MG63 (cell line): ENCODE measurements at regions not wholly inside any gene's neighbourhood (a gene's known extent, or its start where the extent isn't known, plus 50 kb on each side); places are given as distances from the start of the nearest gene placed in this dataset.
A peak's percentile ranks its signal among the peaks of the same experiment; 100 is the strongest.

Source experiments
- DNase-seq: peaks from one replicate; pipeline ENCODE4 v3.0.0-alpha.2; 2020
- H3K27me3 ChIP-seq: fragments of 250-450 bp; sonication (Bioruptor Pico); 2 replicates; pipeline ENCODE4 v1.5.1; 2020; ENCODE audit warnings: mild to moderate bottlenecking, moderate library complexity
- H3K36me3 ChIP-seq: fragments of 250-450 bp; sonication (Bioruptor Pico); 2 replicates; pipeline ENCODE4 v1.5.1; 2020; ENCODE audit warnings: mild to moderate bottlenecking, moderate library complexity
- H3K4me3 ChIP-seq: fragments of 250-450 bp; sonication (Bioruptor Pico); 2 replicates; pipeline ENCODE4 v1.5.1; 2020; ENCODE audit warnings: mild to moderate bottlenecking, moderate library complexity
- H3K9me3 ChIP-seq: fragments of 250-450 bp; sonication (Bioruptor Pico); 2 replicates; pipeline ENCODE4 v1.5.1; 2020; ENCODE audit warnings: mild to moderate bottlenecking, moderate library complexity

DNA sequence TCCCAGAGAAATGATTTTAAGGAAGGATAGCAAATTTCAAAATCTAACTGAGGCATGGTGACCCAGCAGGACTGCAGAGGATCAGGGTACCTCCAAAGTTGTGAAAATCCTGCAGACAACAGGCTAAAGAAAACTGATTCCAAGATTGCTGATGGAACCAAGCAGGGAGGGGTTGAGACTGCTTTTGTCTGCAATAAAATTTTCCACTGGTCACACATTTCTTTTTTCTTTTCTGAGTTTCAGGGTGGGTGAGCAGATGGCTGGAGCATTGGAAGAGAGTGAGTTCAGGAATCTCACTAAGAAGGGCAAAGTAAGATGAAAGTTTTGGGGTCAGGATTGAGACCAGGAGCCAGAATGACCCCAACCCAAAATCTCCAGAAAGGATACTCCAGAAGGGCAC, 321.0 kb downstream of the TNS1 start:
- H3K27me3 ChIP-seq, result no peaks in the 10 kb centered on the region
- H3K36me3 ChIP-seq, result no peaks in the 10 kb centered on the region
- H3K4me3 ChIP-seq, result no peak overlapping the region
- DNase-seq, result no peak
- no peaks in the 10 kb centered on the region for H3K9me3 ChIP-seq

DNA sequence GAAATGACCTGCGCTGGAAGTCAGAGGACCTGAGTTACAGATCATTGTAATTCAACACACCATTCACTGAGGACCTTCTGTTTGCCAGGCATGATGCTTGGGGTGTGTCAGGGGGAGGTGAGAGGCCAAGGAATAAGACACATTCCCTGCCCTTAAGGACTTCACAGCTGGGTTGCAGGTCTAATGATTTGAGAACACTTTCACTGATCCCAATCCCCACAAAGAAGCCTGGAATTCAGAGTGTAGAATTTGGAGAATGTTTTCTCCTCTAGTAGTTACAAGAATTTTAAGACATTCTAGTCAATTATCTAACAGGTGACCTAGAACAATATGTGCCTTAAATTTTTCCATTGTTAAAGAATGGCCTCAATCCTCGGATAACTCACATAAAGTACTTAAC, 322.4 kb downstream of the TNS1 start:
- Histone ChIP-seq H3K4me3 (no peak overlapping the region), H3K27me3 (no peaks in the 10 kb centered on the region), H3K9me3 (no peaks in the 10 kb centered on the region), H3K36me3 (no peaks in the 10 kb centered on the region)
- no peak for DNase-seq

DNA sequence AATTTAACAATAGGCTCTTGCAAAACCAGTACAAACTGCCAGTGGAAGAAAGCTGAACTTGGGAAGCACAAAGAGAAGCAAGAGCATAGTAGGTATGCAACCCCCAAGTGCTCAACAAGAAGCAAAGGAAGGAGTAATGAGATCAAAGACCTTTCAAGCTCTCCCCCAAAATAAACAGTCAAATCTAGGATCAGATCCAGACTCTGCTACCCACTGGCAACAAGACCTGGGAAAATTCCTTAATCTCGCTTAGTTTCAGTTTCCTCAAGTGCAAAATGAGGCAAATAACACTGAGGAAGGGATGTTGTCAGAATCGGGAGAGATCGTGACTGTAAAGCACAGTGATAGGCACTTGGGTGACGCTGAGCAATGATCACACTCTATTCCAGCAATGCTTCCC, 329.2 kb downstream of the TNS1 start:
- no peak for DNase-seq
- no peak overlapping the region for H3K4me3 ChIP-seq
- H3K27me3 ChIP-seq, result no peaks in the 10 kb centered on the region
- H3K36me3 ChIP-seq, result no peaks in the 10 kb centered on the region
- H3K9me3 ChIP-seq, result no peaks in the 10 kb centered on the region

DNA sequence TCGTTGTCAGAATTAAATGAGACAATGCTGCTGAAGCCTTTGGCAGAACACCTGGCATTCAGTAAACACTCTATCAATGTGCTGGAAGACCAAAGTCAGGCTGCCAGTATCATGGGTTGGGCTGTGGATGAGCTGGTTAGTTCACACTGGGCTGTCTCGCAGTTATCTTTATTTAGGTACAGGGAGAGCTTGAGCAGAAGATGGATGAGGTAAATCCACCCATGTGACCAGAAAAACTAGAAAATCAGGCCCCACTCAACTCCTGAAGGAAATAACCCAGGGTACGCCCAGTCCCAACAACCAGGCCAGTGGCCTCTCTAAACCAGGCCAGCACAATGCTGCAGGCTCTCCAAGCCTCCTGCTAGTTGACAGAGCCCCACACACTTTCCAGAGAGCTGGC, 330.3 kb downstream of the TNS1 start:
- no peaks in the 10 kb centered on the region for H3K27me3 ChIP-seq
- H3K36me3 ChIP-seq, result no peaks in the 10 kb centered on the region
- H3K4me3 ChIP-seq, result no peak overlapping the region
- no peaks in the 10 kb centered on the region for H3K9me3 ChIP-seq
- DNase-seq, result no peak

DNA sequence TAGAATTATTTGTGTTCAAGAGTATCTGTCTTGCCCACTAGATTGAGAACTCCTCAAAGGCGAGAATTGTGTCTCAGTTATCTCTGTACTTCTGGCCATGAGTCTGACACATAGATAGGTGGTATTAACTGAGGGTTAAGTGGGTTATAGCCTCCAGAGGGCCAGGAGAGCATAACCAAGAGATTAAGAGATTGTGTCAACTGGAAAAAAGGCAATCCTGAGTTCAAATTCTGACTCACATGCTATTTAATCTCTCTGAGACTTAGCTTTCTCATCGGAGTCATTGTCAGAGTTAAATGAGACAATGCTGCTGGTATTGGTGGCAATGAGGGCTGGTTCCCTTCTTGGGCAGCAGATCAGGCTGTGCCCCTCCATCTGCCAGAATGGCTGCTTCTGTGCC, 330.9 kb downstream of the TNS1 start:
- Histone ChIP-seq H3K4me3 (no peak overlapping the region), H3K9me3 (no peaks in the 10 kb centered on the region), H3K27me3 (no peaks in the 10 kb centered on the region), H3K36me3 (no peaks in the 10 kb centered on the region)
- DNase-seq, result no peak

DNA sequence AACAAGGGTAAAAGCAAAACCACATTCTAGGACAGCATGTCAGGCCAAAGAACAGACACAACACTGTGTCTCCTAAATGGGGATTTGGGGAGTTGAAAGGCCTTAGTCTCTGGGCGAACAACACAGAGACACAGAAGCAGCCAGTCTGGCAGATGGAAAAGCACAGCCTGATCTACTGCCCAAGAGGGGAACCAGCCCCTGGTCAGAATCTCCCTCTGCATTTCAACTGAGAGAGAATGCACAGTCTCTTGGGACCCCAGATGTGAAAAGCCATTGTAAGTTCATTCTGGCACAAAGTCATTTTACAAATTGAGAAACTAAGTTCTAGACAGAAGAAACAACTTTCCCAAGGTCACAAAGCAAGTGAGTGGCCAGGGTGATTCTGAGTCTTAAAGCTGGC, 331.7 kb downstream of the TNS1 start:
- H3K9me3 ChIP-seq, result no peaks in the 10 kb centered on the region
- no peak for DNase-seq

DNA sequence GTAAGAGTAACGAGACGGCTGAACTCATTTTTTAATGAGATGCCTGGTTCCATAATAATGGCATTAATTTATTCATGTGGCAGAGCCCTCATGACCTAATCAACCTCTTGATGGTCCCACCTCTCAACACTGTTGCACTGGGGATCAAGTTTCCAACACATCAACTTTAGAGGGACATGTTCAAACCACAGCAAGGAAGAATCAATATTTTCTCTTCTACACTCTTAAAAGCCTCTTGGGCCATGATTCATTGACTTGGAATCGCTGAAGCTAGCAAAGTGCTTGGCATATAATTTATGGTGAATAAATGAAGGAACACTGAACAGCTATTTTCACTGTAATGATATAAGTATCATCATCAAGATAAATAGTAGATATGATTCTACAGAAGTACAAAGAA, 333.0 kb downstream of the TNS1 start:
- Histone ChIP-seq H3K27me3 (no peaks in the 10 kb centered on the region), H3K36me3 (no peaks in the 10 kb centered on the region), H3K4me3 (no peak overlapping the region), H3K9me3 (no peaks in the 10 kb centered on the region)
- DNase-seq, result no peak

More for the DNA sequence above, 331.7 kb downstream of the TNS1 start:
- Histone ChIP-seq H3K36me3 (no peaks in the 10 kb centered on the region), H3K4me3 (no peak overlapping the region), H3K27me3 (no peaks in the 10 kb centered on the region)

DNA sequence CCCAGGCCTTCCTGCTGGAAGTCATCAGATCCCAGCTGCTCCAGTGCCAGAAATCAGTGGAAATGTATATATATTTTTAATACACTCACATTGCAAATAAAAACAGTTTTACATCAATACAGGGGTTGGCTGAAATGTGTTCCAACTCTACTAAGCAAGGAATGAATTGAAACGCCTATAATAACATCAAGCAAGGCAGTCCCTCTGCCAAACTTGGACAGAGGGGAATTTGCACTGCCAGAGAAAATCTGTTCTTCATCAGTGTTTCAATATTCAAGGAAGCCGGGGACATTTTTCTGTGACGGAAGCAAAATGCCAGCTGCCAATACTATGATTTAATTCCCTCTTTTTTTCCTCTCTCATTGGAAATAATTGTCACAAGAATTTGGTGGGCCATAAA, 335.3 kb downstream of the TNS1 start:
- H3K9me3 ChIP-seq, result no peaks in the 10 kb centered on the region
- no peaks in the 10 kb centered on the region for H3K36me3 ChIP-seq
- peak; percentile 18 for DNase-seq
- H3K27me3 ChIP-seq, result no peaks in the 10 kb centered on the region
- H3K4me3 ChIP-seq, result no peak overlapping the region

DNA sequence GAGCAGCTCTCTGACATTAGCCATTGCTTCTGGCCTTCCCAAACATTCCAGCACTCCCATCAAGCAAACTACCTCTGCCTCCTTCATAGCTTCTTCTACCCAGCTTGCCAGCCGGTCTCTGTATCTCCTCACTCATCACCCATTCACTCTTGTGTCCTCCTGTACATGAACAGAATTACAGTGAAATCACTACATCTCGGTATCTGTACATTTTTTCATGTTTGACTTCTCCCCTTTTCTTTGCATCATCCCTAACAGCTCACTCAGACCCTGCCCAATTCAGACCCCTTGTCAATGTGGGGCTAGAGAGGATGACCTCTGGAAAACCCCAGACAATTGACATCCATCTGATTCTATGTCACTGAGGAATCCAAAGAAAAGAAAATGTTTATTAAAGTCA, 335.8 kb downstream of the TNS1 start:
- no peaks in the 10 kb centered on the region for H3K9me3 ChIP-seq
- DNase-seq, result no peak
- H3K4me3 ChIP-seq, result no peak overlapping the region
- no peaks in the 10 kb centered on the region for H3K36me3 ChIP-seq
- H3K27me3 ChIP-seq, result no peaks in the 10 kb centered on the region

DNA sequence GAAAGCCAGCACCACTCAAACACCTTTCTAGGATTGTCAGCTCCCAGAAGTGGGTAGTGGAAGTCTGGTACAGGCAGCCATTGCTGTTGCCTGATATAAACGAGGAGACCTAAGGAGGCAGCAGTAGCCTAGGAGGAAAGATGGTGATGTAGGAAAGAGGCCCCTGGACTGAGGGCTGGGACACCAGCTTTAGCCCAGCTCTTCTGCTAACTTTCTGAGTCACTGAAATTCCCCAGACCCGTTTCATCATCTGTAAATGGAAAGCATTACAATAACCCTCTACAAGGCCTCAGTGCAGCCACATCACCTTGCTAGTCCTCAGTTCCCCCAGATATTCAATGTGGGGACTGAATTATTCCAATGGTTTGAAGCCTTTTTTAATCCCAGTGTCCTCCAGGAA, 336.5 kb downstream of the TNS1 start:
- DNase-seq, result peak; percentile 7

DNA sequence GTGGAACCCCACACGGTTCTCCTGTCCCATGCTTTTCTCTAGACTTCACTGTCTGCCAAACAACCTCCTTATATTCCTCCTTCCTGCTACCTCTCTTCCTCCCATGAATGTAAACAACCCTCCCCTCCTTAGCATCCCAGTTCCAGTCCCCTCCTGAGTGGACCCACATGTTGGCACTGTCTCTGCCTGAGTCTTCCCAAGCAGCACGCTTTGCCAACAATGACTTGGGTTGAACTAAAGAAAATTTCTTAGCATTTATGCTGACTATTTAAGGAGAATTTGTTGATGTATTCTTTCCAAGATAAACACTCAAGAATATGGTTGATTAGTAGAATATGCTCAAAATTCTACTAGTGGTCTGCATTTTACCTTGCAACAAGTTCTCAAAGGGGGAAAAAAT, 338.0 kb downstream of the TNS1 start:
- Histone ChIP-seq H3K4me3 (no peak overlapping the region), H3K27me3 (no peaks in the 10 kb centered on the region), H3K36me3 (no peaks in the 10 kb centered on the region), H3K9me3 (no peaks in the 10 kb centered on the region)
- peak; percentile 58 for DNase-seq

More for the DNA sequence above, 336.5 kb downstream of the TNS1 start:
- no peaks in the 10 kb centered on the region for H3K27me3 ChIP-seq
- H3K36me3 ChIP-seq, result no peaks in the 10 kb centered on the region
- no peak overlapping the region for H3K4me3 ChIP-seq
- H3K9me3 ChIP-seq, result no peaks in the 10 kb centered on the region

DNA sequence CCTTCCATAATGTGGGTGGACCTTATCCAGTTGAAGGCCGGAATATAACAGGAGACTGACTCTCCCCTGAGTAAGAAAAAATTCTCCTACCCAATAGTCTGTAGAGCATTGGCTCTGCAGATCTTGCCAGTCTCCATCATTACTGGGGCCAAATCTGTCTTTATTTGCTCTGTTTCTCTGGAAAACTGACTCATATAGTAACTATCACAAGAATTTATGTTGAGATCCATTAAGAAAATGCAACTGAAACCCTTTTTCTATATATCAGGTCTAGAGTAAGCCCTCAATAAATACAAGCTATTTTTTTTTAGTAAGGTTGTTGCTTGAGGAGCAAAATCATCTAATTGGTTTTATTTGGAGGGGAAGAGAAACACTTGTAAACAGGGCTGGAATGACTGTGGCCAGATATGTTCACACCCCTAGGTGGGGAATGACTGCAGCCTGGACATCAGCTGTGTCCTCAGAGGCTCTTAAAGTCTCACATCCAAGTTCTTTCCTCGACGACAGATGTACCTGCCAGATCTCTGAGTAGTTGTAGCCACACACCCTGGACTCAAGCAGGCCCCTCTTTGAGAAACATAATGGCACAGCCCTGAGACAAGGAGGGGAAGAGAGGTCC, 339.7 kb downstream of the TNS1 start:
- H3K27me3 ChIP-seq, result no peaks in the 10 kb centered on the region
- DNase-seq, result peak; percentile 18
- no peaks in the 10 kb centered on the region for H3K9me3 ChIP-seq
- H3K36me3 ChIP-seq, result no peaks in the 10 kb centered on the region
- H3K4me3 ChIP-seq, result no peak overlapping the region

DNA sequence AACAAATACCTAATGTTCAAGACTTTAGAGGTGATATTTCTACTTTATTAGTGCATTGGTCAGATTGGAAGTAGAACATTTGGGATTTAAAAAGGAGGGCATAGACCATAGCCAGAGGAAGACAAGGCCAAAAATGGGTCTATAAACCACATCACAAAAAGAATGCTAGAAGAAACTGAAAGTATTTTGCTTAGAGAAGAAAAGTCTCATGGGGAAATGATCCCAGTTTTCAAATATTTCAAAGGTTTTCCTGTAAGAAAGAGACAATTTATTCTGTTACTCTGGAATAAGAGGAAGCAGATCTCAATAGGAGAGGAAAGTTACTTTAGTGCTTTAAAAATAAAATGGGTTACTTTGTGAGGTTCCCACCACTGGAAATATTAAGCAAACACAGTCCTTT, 341.4 kb downstream of the TNS1 start:
- no peak overlapping the region for H3K4me3 ChIP-seq
- no peak for DNase-seq
- H3K36me3 ChIP-seq, result no peaks in the 10 kb centered on the region
- no peaks in the 10 kb centered on the region for H3K9me3 ChIP-seq
- no peaks in the 10 kb centered on the region for H3K27me3 ChIP-seq

DNA sequence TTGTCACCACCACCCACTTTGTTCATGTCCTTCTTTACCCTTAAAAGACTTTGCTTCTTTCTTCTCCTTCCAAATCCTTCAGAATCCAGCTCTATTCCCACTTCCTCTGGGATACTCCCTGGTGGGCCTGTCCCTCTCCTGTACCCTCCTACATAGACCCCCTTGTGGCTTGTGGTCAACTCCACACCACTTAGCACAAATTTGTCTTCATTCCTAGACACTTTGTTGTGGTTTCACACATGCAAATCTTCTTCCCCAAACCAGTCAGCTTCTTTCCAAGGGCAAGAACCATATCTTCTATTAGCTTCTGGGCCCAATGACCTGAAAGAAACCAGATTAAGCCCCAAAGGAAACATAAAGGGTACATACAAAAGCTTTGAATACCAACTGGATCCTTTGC, 342.4 kb downstream of the TNS1 start:
- Histone ChIP-seq H3K27me3 (no peaks in the 10 kb centered on the region), H3K36me3 (no peaks in the 10 kb centered on the region), H3K4me3 (no peak overlapping the region), H3K9me3 (no peaks in the 10 kb centered on the region)
- no peak for DNase-seq

DNA sequence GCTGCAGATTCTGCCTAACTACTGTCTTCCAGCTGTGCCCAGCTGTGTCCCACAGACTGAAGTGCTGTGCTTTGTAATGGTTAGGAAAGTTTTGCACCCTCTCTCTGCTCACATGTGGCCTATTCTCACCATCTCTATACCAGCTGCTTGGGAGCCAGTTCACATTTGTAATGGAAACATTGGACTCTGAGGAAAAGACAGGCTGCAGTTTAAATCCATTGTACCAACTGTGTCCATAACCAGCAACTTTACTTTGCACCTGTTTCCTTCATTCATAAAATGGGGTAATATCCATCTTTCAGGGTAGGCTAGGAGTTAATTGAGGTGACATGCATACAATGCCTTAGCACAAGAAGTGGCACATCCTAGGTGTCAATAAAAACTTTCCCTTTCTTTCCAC, 344.0 kb downstream of the TNS1 start:
- no peaks in the 10 kb centered on the region for H3K9me3 ChIP-seq
- H3K36me3 ChIP-seq, result no peaks in the 10 kb centered on the region
- no peaks in the 10 kb centered on the region for H3K27me3 ChIP-seq
- no peak for DNase-seq
- H3K4me3 ChIP-seq, result no peak overlapping the region

DNA sequence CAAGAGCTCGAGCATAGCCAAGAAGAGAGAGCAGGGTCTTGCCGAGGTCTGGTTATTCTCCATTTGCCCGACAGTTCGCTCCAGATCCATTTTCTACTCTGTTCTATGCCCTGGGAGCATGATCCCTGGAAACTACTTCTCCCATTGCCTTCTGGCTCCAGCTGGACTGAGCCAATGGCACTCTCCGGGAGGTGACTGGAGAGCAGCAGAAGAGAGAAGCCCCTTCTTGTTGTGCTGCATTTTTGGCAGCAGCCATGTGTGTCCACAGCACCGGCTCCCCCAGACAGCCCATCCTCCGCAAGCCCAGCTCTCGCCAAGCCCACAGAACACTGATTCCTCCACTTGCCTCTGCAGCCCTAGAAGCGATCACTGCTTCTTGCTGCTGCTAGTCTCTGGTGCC, 345.5 kb downstream of the TNS1 start:
- H3K36me3 ChIP-seq, result no peaks in the 10 kb centered on the region
- no peaks in the 10 kb centered on the region for H3K9me3 ChIP-seq
- H3K4me3 ChIP-seq, result no peak overlapping the region
- no peak for DNase-seq
- no peaks in the 10 kb centered on the region for H3K27me3 ChIP-seq

DNA sequence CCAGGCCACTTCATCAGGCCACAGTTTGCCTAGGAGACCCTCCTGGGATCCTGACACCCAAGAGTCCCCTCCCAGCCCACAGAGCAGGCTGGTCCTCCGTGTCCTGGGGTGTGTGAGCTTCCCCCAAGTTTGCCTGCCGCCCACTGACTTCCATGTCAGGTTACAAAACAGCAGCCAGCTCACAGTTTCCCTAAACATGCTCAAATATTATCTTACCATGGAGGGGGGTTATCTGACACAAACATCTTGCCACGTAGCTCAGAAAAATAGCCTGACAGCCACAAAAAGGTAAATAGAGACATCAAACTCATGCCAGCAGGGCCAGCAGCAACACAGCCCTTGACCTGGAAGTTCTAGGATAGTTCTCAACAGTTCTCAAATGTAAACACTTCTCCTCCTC, 346.5 kb downstream of the TNS1 start:
- Histone ChIP-seq H3K36me3 (no peaks in the 10 kb centered on the region), H3K9me3 (no peaks in the 10 kb centered on the region), H3K27me3 (no peaks in the 10 kb centered on the region), H3K4me3 (no peak overlapping the region)
- DNase-seq, result no peak

DNA sequence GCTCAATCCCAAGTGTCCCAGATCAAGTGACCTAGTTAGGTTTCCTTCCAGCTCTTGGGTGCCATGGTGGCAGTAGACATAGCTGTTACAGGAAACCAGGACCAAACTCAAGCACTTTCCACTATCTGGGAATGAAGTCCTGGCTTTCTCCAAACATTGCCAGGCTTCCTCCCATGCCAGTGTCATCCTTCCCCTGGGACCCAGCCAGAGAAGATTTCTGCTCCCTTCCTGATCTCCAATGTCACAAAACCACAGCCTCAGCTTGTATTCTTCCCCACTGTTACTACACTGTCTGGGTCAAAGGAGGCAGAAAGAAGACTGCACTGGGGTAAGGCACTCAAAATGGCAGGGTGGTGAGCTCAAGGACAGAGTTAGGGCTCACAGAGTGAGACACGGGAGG, 347.1 kb downstream of the TNS1 start:
- H3K36me3 ChIP-seq, result no peaks in the 10 kb centered on the region
- DNase-seq, result no peak
- H3K4me3 ChIP-seq, result no peak overlapping the region
- H3K9me3 ChIP-seq, result no peaks in the 10 kb centered on the region
- H3K27me3 ChIP-seq, result no peaks in the 10 kb centered on the region

DNA sequence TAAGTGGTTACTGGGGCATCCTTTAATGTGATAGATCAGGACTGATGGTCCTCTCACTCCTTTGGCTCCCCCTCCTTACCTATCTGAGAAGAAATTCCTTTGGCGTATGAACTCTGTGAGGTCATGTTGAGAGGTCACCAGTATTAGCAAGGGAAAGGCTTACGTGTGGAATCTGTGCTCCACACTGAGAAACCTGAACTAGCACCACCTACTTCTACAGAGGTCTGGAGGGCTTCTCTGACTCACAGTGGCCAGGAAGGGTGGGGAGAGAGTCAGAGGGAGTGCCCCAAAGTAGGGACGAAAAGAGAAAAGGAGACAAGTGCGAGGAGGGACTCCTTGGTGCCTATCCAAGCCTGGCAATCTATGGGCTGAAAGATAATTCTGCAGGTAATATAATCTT, 348.6 kb downstream of the TNS1 start:
- no peak for DNase-seq
- Histone ChIP-seq H3K27me3 (no peaks in the 10 kb centered on the region), H3K9me3 (no peaks in the 10 kb centered on the region), H3K4me3 (no peak overlapping the region), H3K36me3 (no peaks in the 10 kb centered on the region)
